Brain microvascular endothelial cell (primary cell): ENCODE measurements at regions not wholly inside any gene's neighbourhood (a gene's known extent, or its start where the extent isn't known, plus 50 kb on each side); places are given as distances from the start of the nearest gene placed in this dataset.
"Not testable (repeated sequence)": the region's sequence is repeated elsewhere in the genome, so short reads cannot be mapped to it uniquely, and the experiment has no call there.

Experiments
- DNase-seq: peaks from one replicate; pipeline ENCODE4 v3.0.0-alpha.2; 2020
- H3K27ac ChIP-seq: fragments of 250-450 bp; sonication (Bioruptor Pico); 2 replicates; pipeline ENCODE4 v1.5.1; 2020; ENCODE audit warnings: mild to moderate bottlenecking, moderate library complexity
- H3K27me3 ChIP-seq: fragments of 250-450 bp; sonication (Bioruptor Pico); replicated peaks from 2 replicates; pipeline ENCODE4 v1.5.1; 2020; ENCODE audit warnings: mild to moderate bottlenecking
- H3K36me3 ChIP-seq: fragments of 250-450 bp; sonication (Bioruptor Pico); replicated peaks from 2 replicates; pipeline ENCODE4 v1.5.1; 2020; ENCODE audit warnings: mild to moderate bottlenecking
- H3K4me3 ChIP-seq: 2 replicates; pipeline ENCODE4 v1.5.1; 2011; ENCODE audit warnings: low read depth, mild to moderate bottlenecking, control low read depth, low read length, moderate library complexity
- CTCF ChIP-seq: IDR thresholded peaks from 2 replicates; pipeline ENCODE4 v1.5.1; 2011; ENCODE audit warnings: low read depth, mild to moderate bottlenecking, moderate library complexity, low read length, control low read depth, inconsistent platforms; ENCODE audit errors: missing control alignments
- in situ Hi-C: cut with HindIII; loops from 2 replicates; pipeline ENCODE4 v1.10.0; 2017; ENCODE audit warnings: low sequenced_read_pairs, low pct_ligation_motif_present

GRCh38 chr9:95715868-95716435 is 159.5 kb upstream of the ERCC6L2 start:
- Histone ChIP-seq H3K27me3 (no peaks in the 10 kb centered on the region), H3K27ac (no peak overlapping the region), H3K4me3 (no peak overlapping the region), H3K36me3 (no peaks in the 10 kb centered on the region)
- no peak for DNase-seq
- in situ Hi-C loops: no loop called here
- no peak for TF ChIP-seq CTCF

GRCh38 chr9:95710446-95710845 is 165.0 kb upstream of the ERCC6L2 start:
- H3K4me3 ChIP-seq: no peak overlapping the region
- no peak overlapping the region for H3K27ac ChIP-seq
- in situ Hi-C loops: no loop called here
- no peak for TF ChIP-seq CTCF
- no peak for DNase-seq
- H3K36me3 ChIP-seq: no peaks in the 10 kb centered on the region
- H3K27me3 ChIP-seq: peaks cover 6% of the 10 kb centered on the region

GRCh38 chr9:95696701-95697100 is 178.8 kb upstream of the ERCC6L2 start:
- H3K27me3 ChIP-seq: no peaks in the 10 kb centered on the region
- DNase-seq: no peak
- no peak overlapping the region for H3K4me3 ChIP-seq
- no peak overlapping the region for H3K27ac ChIP-seq
- in situ Hi-C loops: no loop called here
- TF ChIP-seq CTCF: no peak
- no peaks in the 10 kb centered on the region for H3K36me3 ChIP-seq

GRCh38 chr9:95691435-95691834 is 174.7 kb upstream of the PTCH1 start:
- Histone ChIP-seq H3K27ac (no peak overlapping the region), H3K27me3 (no peaks in the 10 kb centered on the region), H3K4me3 (no peak overlapping the region), H3K36me3 (no peaks in the 10 kb centered on the region)
- TF ChIP-seq CTCF: no peak
- in situ Hi-C loops: no loop called here
- DNase-seq: no peak

GRCh38 chr9:95689669-95690068 is 172.9 kb upstream of the PTCH1 start:
- Histone ChIP-seq H3K27me3 (no peaks in the 10 kb centered on the region), H3K4me3 (no peak overlapping the region), H3K27ac (no peak overlapping the region), H3K36me3 (no peaks in the 10 kb centered on the region)
- TF ChIP-seq CTCF: no peak
- no peak for DNase-seq
- in situ Hi-C loops: no loop called here

GRCh38 chr9:95684516-95684915 is 167.7 kb upstream of the PTCH1 start:
- no peaks in the 10 kb centered on the region for H3K27me3 ChIP-seq
- H3K36me3 ChIP-seq: no peaks in the 10 kb centered on the region
- H3K4me3 ChIP-seq: no peak overlapping the region
- no peak overlapping the region for H3K27ac ChIP-seq
- no peak for TF ChIP-seq CTCF
- no peak for DNase-seq
- in situ Hi-C loops: no loop called here

GRCh38 chr9:95680306-95680705 is 163.5 kb upstream of the PTCH1 start:
- H3K36me3 ChIP-seq, H3K27me3 ChIP-seq, DNase-seq, in situ Hi-C loops, H3K4me3 ChIP-seq, H3K27ac ChIP-seq: not testable (repeated sequence)
